Heart left ventricle (tissue), 16 donors: ENCODE measurements at regions not wholly inside any gene's neighbourhood (a gene's known extent, or its start where the extent isn't known, plus 50 kb on each side); places are given as distances from the start of the nearest gene placed in this dataset.

ENCODE experiments used
- ATAC-seq, 4 donors: fragments of 200-7000 bp; cut with Tn5 transposase; one replicate each; pipeline ENCODE4 v1.9.1; 2020 to 2022; ENCODE audit warnings: moderate library complexity in 4 of 4, mild to moderate bottlenecking in 3 of 4, moderate number of reproducible peaks in 1 of 4
- DNase-seq, 5 donors: peaks; one replicate each; pipeline ENCODE4 v3.0.0-alpha.2; 2020
- H3K27ac ChIP-seq, 12 donors: fragments of 200-600 bp; sonication (generic) in 4 of 12; one replicate each; pipeline versions ENCODE4 v1.5.0 to v1.8.0; 2016 to 2022; ENCODE audit warnings: mild to moderate bottlenecking in 2 of 12
- H3K27me3 ChIP-seq, 9 donors: fragments of 200-600 bp; sonication (generic) in 2 of 9; one replicate each; pipeline versions ENCODE4 v1.5.1 to v1.8.0; 2016 to 2022; ENCODE audit warnings: mild to moderate bottlenecking in 3 of 9
- H3K36me3 ChIP-seq, 9 donors: fragments of 200-600 bp; sonication (generic) in 2 of 9; one replicate each; pipeline versions ENCODE4 v1.5.0 to v1.8.0; 2018 to 2022; ENCODE audit warnings: mild to moderate bottlenecking in 2 of 9
- H3K4me1 ChIP-seq, 12 donors: fragments of 200-600 bp; sonication (generic) in 4 of 12; one replicate each; pipeline versions ENCODE4 v1.5.0 to v1.8.0; 2016 to 2022; ENCODE audit warnings: mild to moderate bottlenecking in 3 of 12
- H3K4me3 ChIP-seq, 12 donors: fragments of 200-600 bp; sonication (generic) in 4 of 12; one replicate each; pipeline versions ENCODE4 v1.5.0 to v1.8.0; 2017 to 2022; ENCODE audit warnings: mild to moderate bottlenecking in 9 of 12, moderate library complexity in 4 of 12
- H3K9me3 ChIP-seq, 12 donors: fragments of 200-600 bp; sonication (generic) in 4 of 12; one replicate each; pipeline versions ENCODE4 v1.5.0 to v1.8.0; 2016 to 2022; ENCODE audit warnings: mild to moderate bottlenecking in 1 of 12
- POLR2A ChIP-seq, 2 donors: fragments of 450-650 bp; IDR thresholded peaks; one replicate each; pipeline ENCODE4 v1.6.1; 2017; ENCODE audit warnings: antibody characterized with exemption in 2 of 2, mild to moderate bottlenecking in 2 of 2, moderate library complexity in 2 of 2
- WGBS, 4 donors: extraction: QIAGEN DNeasy Blood & Tissue Kit in 2 of 4; methylation state at CpG; one replicate each; pipeline versions ENCODE4 v1.1.5 to v1.1.7; 2013 to 2018; 5-methylcytosine and 5-hydroxymethylcytosine counted together
- intact Hi-C, 10 donors: fragments of 100-400 bp; cut with DNase I; formaldehyde crosslinking; loops; one replicate each; pipeline versions ENCODE4 v1.11.1 to v1.14.2; 2022
- TF ChIP-seq, protein P1 (sequence below), 12 donors: fragments of 200-600 bp; sonication (generic) in 4 of 12; IDR thresholded peaks; one replicate each; pipeline versions ENCODE4 v1.5.0 to v1.8.0; 2018 to 2022; ENCODE audit warnings: antibody characterized with exemption in 12 of 12, mild to moderate bottlenecking in 5 of 12
- donor health status: ischemic (EF 13 %, LVEDD 7.1; RV severe dilation, severe dysfunction).
- donor health status: healthy with polysubstance abuse.
- donor health status: DM: no; HTN: yes; CAD: no.
- donor health status: DM: no; HTN: no; CAD: no.
- donor health status: ischemic (EF 25% LVEDD 6.9; RV normal size, moderate dysfunction).
- donor health status: ischemic (EF 25% LVEDD 5.7; RV mildly dilated, moderate dysfunction).
- donor health status: healthy.
- donor health status: DM: yes; HTN: yes; CAD: no.
- donor health status: ischemic (EF 35%, LVEDD 5.7; RV mildly dilated, moderate dysfunction).
- donor health status: nonischemic (EF 11% LVEDD 7.7; RV severe dilation, severe dysfunction).
- donor health status: DM: yes; HTN: yes; CAD: no.
- donor health status: PGD.
- donor health status: ischemic (EF 29% LVEDD 5.4; RV normal size, mild dysfunction).
- donor health status: nonischemic (EF 23%, LVEDD 6.1; RV moderate dilation, normal function).

DNA sequence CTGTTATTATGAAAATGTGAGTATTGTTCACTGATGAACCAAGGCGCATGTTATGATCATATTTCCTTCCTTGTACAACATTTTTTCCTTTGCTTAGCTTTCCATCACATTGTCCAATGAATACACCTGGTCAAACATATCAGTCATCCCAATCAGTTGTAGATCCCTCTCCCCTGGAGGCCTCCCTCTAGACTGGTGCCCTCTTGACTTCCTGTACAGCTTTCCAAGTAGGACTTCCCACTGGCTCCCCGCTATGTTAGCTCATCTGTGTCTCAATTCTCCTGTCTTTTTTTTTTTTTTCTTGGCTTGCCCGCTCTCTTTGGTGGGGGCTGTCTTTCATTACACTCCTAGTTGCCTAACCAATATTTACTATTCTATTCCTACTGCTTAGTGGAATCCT lies 214.2 kb upstream of the NPY start:
- Histone ChIP-seq H3K4me3 (no peak overlapping the region), H3K9me3 (no peaks in the 10 kb centered on the region), H3K36me3 (no peaks in the 10 kb centered on the region), H3K4me1 (no peaks in the 10 kb centered on the region), H3K27ac (no peak overlapping the region), H3K27me3 (no peaks in the 10 kb centered on the region)
- ATAC-seq (no peak), DNase-seq (no peak)
- no peak for TF ChIP-seq POLR2A (IDR thresholded peaks at IDR 0.05)
- TF ChIP-seq, protein P1, sequence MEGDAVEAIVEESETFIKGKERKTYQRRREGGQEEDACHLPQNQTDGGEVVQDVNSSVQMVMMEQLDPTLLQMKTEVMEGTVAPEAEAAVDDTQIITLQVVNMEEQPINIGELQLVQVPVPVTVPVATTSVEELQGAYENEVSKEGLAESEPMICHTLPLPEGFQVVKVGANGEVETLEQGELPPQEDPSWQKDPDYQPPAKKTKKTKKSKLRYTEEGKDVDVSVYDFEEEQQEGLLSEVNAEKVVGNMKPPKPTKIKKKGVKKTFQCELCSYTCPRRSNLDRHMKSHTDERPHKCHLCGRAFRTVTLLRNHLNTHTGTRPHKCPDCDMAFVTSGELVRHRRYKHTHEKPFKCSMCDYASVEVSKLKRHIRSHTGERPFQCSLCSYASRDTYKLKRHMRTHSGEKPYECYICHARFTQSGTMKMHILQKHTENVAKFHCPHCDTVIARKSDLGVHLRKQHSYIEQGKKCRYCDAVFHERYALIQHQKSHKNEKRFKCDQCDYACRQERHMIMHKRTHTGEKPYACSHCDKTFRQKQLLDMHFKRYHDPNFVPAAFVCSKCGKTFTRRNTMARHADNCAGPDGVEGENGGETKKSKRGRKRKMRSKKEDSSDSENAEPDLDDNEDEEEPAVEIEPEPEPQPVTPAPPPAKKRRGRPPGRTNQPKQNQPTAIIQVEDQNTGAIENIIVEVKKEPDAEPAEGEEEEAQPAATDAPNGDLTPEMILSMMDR (IDR thresholded peaks at IDR 0.05), result no peak
- 78 to 84% (median 82%) methylated on average over 3 of the region's 3 CpGs for WGBS, 4 donors
- intact Hi-C loops, result no loop called here

DNA sequence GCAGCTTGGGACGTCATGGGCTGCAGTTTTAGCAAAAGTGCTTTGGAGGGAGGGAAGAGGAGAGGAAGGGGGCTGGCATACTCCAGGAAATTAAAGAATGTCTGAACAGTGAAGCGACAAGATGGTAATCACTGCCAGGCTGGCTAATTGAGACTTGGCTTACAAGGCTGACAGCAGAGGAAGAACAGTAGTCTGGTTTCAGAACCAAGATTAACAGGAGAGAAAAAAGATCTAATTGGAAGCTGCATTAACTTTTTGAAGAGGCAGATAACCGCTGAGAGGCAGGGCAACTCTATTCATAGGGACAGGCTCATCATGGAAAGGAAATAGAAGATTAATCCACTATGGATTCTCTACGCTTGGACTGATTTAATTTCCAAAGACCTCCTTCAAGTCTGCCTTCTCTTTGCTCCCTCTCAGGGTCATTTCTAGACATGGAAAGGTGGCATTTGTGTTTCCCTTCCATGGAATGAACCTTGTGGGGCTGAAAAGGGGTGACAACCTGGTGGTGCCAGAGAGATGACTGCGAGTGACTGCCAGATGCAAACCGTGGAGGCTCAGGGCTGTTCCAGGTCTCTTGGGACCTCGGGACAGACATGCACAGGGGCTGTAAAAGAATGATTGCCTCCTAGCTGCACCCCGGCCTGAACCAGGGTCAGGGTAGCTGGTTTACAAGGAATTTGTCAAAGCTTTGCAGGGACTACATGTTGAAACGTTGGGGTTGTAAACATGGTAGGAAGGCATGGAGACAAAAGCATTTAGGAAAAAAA lies 210.2 kb upstream of the NPY start:
- Histone ChIP-seq H3K27me3 (no peaks in the 10 kb centered on the region), H3K4me1 (no peaks in the 10 kb centered on the region), H3K4me3 (no peak overlapping the region), H3K9me3 (no peaks in the 10 kb centered on the region), H3K36me3 (no peaks in the 10 kb centered on the region), H3K27ac (no peak overlapping the region)
- no peak for ATAC-seq
- TF ChIP-seq, protein P1 (IDR thresholded peaks at IDR 0.05), result no peak
- TF ChIP-seq POLR2A (IDR thresholded peaks at IDR 0.05), result no peak
- 46 to 58% (median 54%) methylated on average over 9 of the region's 9 CpGs for WGBS, 4 donors
- intact Hi-C loops, result no loop called here
- DNase-seq, result no peak

DNA sequence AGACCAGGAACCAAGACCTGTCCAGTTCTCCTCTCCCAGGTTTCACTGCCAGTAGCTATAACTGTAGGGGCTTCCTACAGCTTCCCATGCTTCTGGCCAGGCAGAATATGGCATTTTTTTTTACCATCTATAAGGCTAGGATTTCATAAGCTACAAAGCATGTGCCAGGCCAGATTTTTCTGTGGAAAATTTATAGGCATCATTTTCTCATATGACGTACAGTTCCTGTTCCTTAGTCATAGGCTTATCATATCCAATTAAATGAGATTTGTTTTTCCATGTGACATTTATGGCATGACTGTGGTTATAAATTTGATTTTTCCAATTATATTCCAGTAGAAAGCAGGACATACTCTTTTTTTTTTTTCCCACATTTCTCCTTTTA lies 208.6 kb upstream of the NPY start:
- Histone ChIP-seq H3K4me1 (no peaks in the 10 kb centered on the region), H3K36me3 (no peaks in the 10 kb centered on the region), H3K9me3 (no peaks in the 10 kb centered on the region), H3K27ac (no peak overlapping the region), H3K4me3 (no peak overlapping the region), H3K27me3 (no peaks in the 10 kb centered on the region)
- DNase-seq, result no peak
- intact Hi-C loops, result no loop called here
- no peak for ATAC-seq
- 31 to 83% (median 42%) methylated on average over 1 of the region's 1 CpG for WGBS, 4 donors
- no peak for TF ChIP-seq POLR2A (IDR thresholded peaks at IDR 0.05)
- TF ChIP-seq, protein P1 (IDR thresholded peaks at IDR 0.05), result no peak

DNA sequence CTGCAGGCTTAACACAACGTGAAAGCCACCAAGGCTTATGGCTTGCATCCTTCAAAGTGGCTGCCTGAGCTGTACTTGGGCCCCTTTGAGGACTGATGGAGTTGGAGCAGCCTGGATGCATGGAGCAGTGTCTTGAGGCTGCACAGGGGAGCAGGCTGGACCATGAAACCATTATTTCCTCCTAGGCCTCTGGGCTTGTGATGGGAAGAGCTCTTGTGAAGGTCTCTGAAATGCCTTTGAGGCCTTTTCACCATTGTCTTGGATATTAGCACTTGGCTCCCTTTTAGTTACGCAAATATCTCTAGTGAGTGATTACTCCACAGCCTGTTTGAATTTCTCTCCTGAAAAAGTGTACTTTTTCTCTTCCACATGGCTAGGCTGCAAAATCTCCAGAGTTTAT lies 201.2 kb upstream of the NPY start:
- WGBS, 4 donors, result 51 to 62% (median 62%) methylated on average over 2 of the region's 2 CpGs
- no peak overlapping the region for H3K27ac ChIP-seq
- H3K36me3 ChIP-seq, result no peaks in the 10 kb centered on the region
- no peaks in the 10 kb centered on the region for H3K27me3 ChIP-seq
- no peak overlapping the region for H3K4me3 ChIP-seq
- no peak for TF ChIP-seq POLR2A (IDR thresholded peaks at IDR 0.05)
- TF ChIP-seq, protein P1 (IDR thresholded peaks at IDR 0.05), result no peak
- H3K9me3 ChIP-seq, result peaks cover 0 to 38% (median 10%) of the 10 kb centered on the region in 12 donors
- no peaks in the 10 kb centered on the region for H3K4me1 ChIP-seq
- intact Hi-C loops, result no loop called here
- ATAC-seq, result no peak
- DNase-seq, result no peak
